ENCODE measurements at regions not wholly inside any gene's neighbourhood (a gene's known extent, or its start where the extent isn't known, plus 50 kb on each side); places are given as distances from the start of the nearest gene placed in this dataset.

DNA sequence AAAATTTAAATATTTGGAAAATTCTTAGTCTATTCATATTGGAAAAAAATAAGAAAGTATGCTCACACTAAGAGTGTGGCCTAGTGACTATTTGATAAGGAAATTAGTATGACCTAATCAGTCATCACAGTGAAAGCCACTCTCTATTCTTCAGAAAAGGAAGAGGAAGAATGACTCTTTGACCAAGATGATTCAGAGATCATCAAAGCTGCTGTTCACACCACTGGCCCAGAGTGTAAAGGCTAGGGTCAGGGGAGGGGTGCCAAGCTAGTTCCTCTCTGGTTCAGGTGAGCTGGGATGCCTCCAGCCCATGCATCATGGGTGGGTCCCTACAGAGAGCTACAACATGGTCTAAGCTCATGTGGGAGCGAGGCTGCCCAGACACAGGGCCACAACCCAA lies 396.9 kb upstream of the NDST3 start:
- peaks cover 0 to 2% of the 10 kb centered on the region in 2 donors for H3K9me3 ChIP-seq (replicated peaks in 1 of 2; ENCODE audit: control insufficient read depth in 2 of 2, insufficient read depth in 1 of 2, low read depth in 1 of 2, low read length in 2 of 2)
- no peak overlapping the region for H2BK120ac ChIP-seq (ENCODE audit: low read depth, low read length)
- no peaks in the 10 kb centered on the region for H3K36me3 ChIP-seq (replicated peaks in 1 of 2; ENCODE audit: control insufficient read depth in 2 of 2, insufficient read depth in 2 of 2, low read length in 2 of 2)
- H3K27me3 ChIP-seq (ENCODE audit: control insufficient read depth in 3 of 3, insufficient read depth in 3 of 3, low read depth in 1 of 3, low read length in 3 of 3) = peaks cover 0 to 1% (median 0%) of the 10 kb centered on the region in 3 experiments
- no peak overlapping the region for H3K9ac ChIP-seq (ENCODE audit: low read depth, low read length, poor library complexity)
- no peak overlapping the region for H2BK12ac ChIP-seq (ENCODE audit: low read length)
- no peak overlapping the region for H3K4me2 ChIP-seq (ENCODE audit: insufficient read depth, low read length, poor library complexity, severe bottlenecking)
- no peak overlapping the region for H2BK15ac ChIP-seq (ENCODE audit: low read length)
- H3K4ac ChIP-seq (ENCODE audit: low read length) = no peak overlapping the region
- no peak overlapping the region for H3K18ac ChIP-seq (ENCODE audit: low read length)
- H2AFZ ChIP-seq (ENCODE audit: low read length) = no peak overlapping the region
- no CpG with 5 or more reads among the region's 1 CpG for WGBS, 2 donors (ENCODE audit: extremely low coverage in 2 of 2, insufficient read length in 2 of 2, insufficient replicate concordance in 1 of 2)
- H3K27ac ChIP-seq (replicated peaks; ENCODE audit: low read length) = no peak overlapping the region
- no peak overlapping the region for H3K4me3 ChIP-seq (ENCODE audit: low read length in 2 of 2)
- no peaks in the 10 kb centered on the region for H3K79me1 ChIP-seq (ENCODE audit: low read depth, low read length)
- no peak overlapping the region for H4K8ac ChIP-seq (ENCODE audit: low read depth, low read length)
- H3K4me1 ChIP-seq (ENCODE audit: control insufficient read depth in 2 of 2, insufficient read depth in 1 of 2, low read depth in 1 of 2, low read length in 2 of 2) = peaks cover 0 to 3% of the 10 kb centered on the region in 2 donors
- no peak overlapping the region for H3K14ac ChIP-seq (ENCODE audit: low read length)
- H4K91ac ChIP-seq (ENCODE audit: low read depth, low read length, poor library complexity) = no peak overlapping the region
- H2BK5ac ChIP-seq (ENCODE audit: low read length) = no peak overlapping the region
- no peak for DNase-seq (ENCODE audit: low spot score)
- no peak overlapping the region for H2AK5ac ChIP-seq (ENCODE audit: low read depth, low read length)
- no peak overlapping the region for H3K23ac ChIP-seq (ENCODE audit: low read depth, low read length, poor library complexity)

DNA sequence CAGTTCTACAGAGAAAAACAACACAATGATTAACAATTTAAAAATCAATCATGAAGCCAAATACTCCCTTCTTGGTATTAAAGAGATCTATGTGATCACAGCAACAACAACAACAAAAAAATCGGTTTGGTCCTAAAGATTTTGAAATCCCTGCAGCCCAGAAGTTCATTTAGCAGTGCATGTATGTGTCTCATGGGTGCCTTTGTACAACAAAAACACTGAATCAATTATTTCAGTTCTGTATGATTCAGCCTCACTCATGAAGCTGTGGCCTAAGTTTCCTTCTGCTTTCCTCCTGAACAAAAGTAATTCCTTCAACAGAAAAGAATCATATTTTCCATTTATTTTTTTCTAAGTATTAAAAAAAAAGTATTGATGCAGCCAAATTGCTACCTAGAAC lies 393.4 kb upstream of the NDST3 start:
- no peak for DNase-seq (ENCODE audit: low spot score)
- H3K27ac ChIP-seq (replicated peaks; ENCODE audit: low read length) = no peak overlapping the region

DNA sequence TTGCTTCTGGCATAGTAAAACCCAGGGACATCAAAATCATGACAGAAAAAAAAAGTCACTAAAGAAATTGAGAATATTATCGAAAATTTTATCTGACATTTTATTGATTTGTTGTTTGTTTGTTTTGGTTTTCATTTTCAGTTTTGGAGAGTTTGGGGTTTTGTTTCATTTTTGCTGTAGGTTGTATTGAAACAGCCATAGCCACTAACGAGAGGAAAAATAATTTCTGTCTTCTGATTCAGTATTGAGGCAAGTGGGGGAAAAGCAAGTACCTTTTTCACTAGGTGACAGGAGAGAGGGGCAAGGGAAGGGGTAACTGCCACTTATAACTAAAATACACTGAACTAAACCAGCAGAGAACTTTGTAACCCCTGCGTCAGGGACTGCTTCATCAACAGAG lies 392.8 kb upstream of the NDST3 start:
- H3K4me3 ChIP-seq (ENCODE audit: low read length in 2 of 2) = no peak overlapping the region
- H3K18ac ChIP-seq (ENCODE audit: low read length) = no peak overlapping the region
- no peak overlapping the region for H2AK5ac ChIP-seq (ENCODE audit: low read depth, low read length)
- H2BK12ac ChIP-seq (ENCODE audit: low read length) = no peak overlapping the region
- H3K27ac ChIP-seq (replicated peaks; ENCODE audit: low read length) = no peak overlapping the region
- H2AFZ ChIP-seq (ENCODE audit: low read length) = no peak overlapping the region
- H3K9ac ChIP-seq (ENCODE audit: low read depth, low read length, poor library complexity) = no peak overlapping the region
- no peak overlapping the region for H4K91ac ChIP-seq (ENCODE audit: low read depth, low read length, poor library complexity)
- H2BK120ac ChIP-seq (ENCODE audit: low read depth, low read length) = no peak overlapping the region
- H2BK15ac ChIP-seq (ENCODE audit: low read length) = no peak overlapping the region
- no peak overlapping the region for H3K14ac ChIP-seq (ENCODE audit: low read length)
- WGBS, 2 donors (ENCODE audit: extremely low coverage in 2 of 2, insufficient read length in 2 of 2, insufficient replicate concordance in 1 of 2) = 100% methylated on average over 1 of the region's 3 CpGs; no CpG with 5 or more reads in 1 of the 2 donors
- H3K4me1 ChIP-seq (ENCODE audit: control insufficient read depth in 2 of 2, insufficient read depth in 1 of 2, low read depth in 1 of 2, low read length in 2 of 2) = peaks cover 0 to 3% of the 10 kb centered on the region in 2 donors
- no peaks in the 10 kb centered on the region for H3K79me1 ChIP-seq (ENCODE audit: low read depth, low read length)
- no peak overlapping the region for H3K4me2 ChIP-seq (ENCODE audit: insufficient read depth, low read length, poor library complexity, severe bottlenecking)
- H3K9me3 ChIP-seq (replicated peaks in 1 of 2; ENCODE audit: control insufficient read depth in 2 of 2, insufficient read depth in 1 of 2, low read depth in 1 of 2, low read length in 2 of 2) = peaks cover 0 to 2% of the 10 kb centered on the region in 2 donors
- no peak overlapping the region for H4K8ac ChIP-seq (ENCODE audit: low read depth, low read length)
- no peaks in the 10 kb centered on the region for H3K36me3 ChIP-seq (replicated peaks in 1 of 2; ENCODE audit: control insufficient read depth in 2 of 2, insufficient read depth in 2 of 2, low read length in 2 of 2)
- no peak for DNase-seq (ENCODE audit: low spot score)
- no peak overlapping the region for H2BK5ac ChIP-seq (ENCODE audit: low read length)
- H3K4ac ChIP-seq (ENCODE audit: low read length) = no peak overlapping the region
- H3K23ac ChIP-seq (ENCODE audit: low read depth, low read length, poor library complexity) = no peak overlapping the region
- peaks cover 0 to 1% (median 0%) of the 10 kb centered on the region in 3 experiments for H3K27me3 ChIP-seq (ENCODE audit: control insufficient read depth in 3 of 3, insufficient read depth in 3 of 3, low read depth in 1 of 3, low read length in 3 of 3)

More for the DNA sequence above, 393.4 kb upstream of the NDST3 start:
- Histone ChIP-seq H3K36me3 (replicated peaks in 1 of 2; ENCODE audit: control insufficient read depth in 2 of 2, insufficient read depth in 2 of 2, low read length in 2 of 2) (no peaks in the 10 kb centered on the region), H4K8ac (ENCODE audit: low read depth, low read length) (no peak overlapping the region), H3K79me1 (ENCODE audit: low read depth, low read length) (no peaks in the 10 kb centered on the region), H3K18ac (ENCODE audit: low read length) (no peak overlapping the region), H2AK5ac (ENCODE audit: low read depth, low read length) (no peak overlapping the region), H2BK15ac (ENCODE audit: low read length) (no peak overlapping the region), H3K14ac (ENCODE audit: low read length) (no peak overlapping the region), H2BK12ac (ENCODE audit: low read length) (no peak overlapping the region), H3K23ac (ENCODE audit: low read depth, low read length, poor library complexity) (no peak overlapping the region), H3K4me3 (ENCODE audit: low read length in 2 of 2) (no peak overlapping the region), H3K4ac (ENCODE audit: low read length) (no peak overlapping the region), H3K27me3 (ENCODE audit: control insufficient read depth in 3 of 3, insufficient read depth in 3 of 3, low read depth in 1 of 3, low read length in 3 of 3) (peaks cover 0 to 1% (median 0%) of the 10 kb centered on the region in 3 experiments), H2BK5ac (ENCODE audit: low read length) (no peak overlapping the region), H3K4me1 (ENCODE audit: control insufficient read depth in 2 of 2, insufficient read depth in 1 of 2, low read depth in 1 of 2, low read length in 2 of 2) (peaks cover 0 to 3% of the 10 kb centered on the region in 2 donors), H3K4me2 (ENCODE audit: insufficient read depth, low read length, poor library complexity, severe bottlenecking) (no peak overlapping the region), H2AFZ (ENCODE audit: low read length) (no peak overlapping the region), H3K9me3 (replicated peaks in 1 of 2; ENCODE audit: control insufficient read depth in 2 of 2, insufficient read depth in 1 of 2, low read depth in 1 of 2, low read length in 2 of 2) (peaks cover 0 to 2% of the 10 kb centered on the region in 2 donors), H2BK120ac (ENCODE audit: low read depth, low read length) (no peak overlapping the region), H4K91ac (ENCODE audit: low read depth, low read length, poor library complexity) (no peak overlapping the region), H3K9ac (ENCODE audit: low read depth, low read length, poor library complexity) (no peak overlapping the region)
- WGBS, 2 donors (ENCODE audit: extremely low coverage in 2 of 2, insufficient read length in 2 of 2, insufficient replicate concordance in 1 of 2) = no CpG with 5 or more reads among the region's 1 CpG

DNA sequence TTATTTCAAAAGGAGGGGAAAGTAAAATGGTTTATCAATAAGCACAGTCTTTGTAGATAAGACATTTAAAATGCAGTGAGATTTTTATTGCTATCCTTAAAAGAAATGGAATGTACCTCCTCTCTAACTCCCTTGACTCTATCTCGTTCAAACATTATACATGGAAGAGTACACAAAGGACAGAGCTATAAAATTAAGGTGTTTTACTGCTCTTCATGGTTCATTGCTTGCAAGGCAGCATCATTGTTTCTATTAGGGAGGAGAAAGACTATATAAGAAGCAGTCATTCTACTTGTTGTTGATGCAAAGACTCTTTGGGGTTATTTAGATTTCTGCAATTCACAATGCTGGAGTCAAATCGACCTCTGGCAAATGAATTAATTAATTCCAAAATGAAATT lies 380.2 kb upstream of the NDST3 start:
- WGBS, 2 donors (ENCODE audit: extremely low coverage in 2 of 2, insufficient read length in 2 of 2, insufficient replicate concordance in 1 of 2) = no CpG with 5 or more reads among the region's 2 CpGs
- no peak overlapping the region for H2AFZ ChIP-seq (ENCODE audit: low read length)
- no peak overlapping the region for H3K23ac ChIP-seq (ENCODE audit: low read depth, low read length, poor library complexity)
- no peak overlapping the region for H3K14ac ChIP-seq (ENCODE audit: low read length)
- H2BK120ac ChIP-seq (ENCODE audit: low read depth, low read length) = no peak overlapping the region
- no peaks in the 10 kb centered on the region for H3K4me1 ChIP-seq (ENCODE audit: control insufficient read depth in 2 of 2, insufficient read depth in 1 of 2, low read depth in 1 of 2, low read length in 2 of 2)
- H3K18ac ChIP-seq (ENCODE audit: low read length) = no peak overlapping the region
- no peak for DNase-seq (ENCODE audit: low spot score)
- H3K4ac ChIP-seq (ENCODE audit: low read length) = no peak overlapping the region
- no peak overlapping the region for H3K4me2 ChIP-seq (ENCODE audit: insufficient read depth, low read length, poor library complexity, severe bottlenecking)
- no peak overlapping the region for H2AK5ac ChIP-seq (ENCODE audit: low read depth, low read length)
- H4K91ac ChIP-seq (ENCODE audit: low read depth, low read length, poor library complexity) = no peak overlapping the region
- H3K79me1 ChIP-seq (ENCODE audit: low read depth, low read length) = no peaks in the 10 kb centered on the region
- no peak overlapping the region for H2BK12ac ChIP-seq (ENCODE audit: low read length)
- no peaks in the 10 kb centered on the region for H3K36me3 ChIP-seq (replicated peaks in 1 of 2; ENCODE audit: control insufficient read depth in 2 of 2, insufficient read depth in 2 of 2, low read length in 2 of 2)
- no peak overlapping the region for H4K8ac ChIP-seq (ENCODE audit: low read depth, low read length)
- H2BK15ac ChIP-seq (ENCODE audit: low read length) = no peak overlapping the region
- no peak overlapping the region for H3K4me3 ChIP-seq (ENCODE audit: low read length in 2 of 2)
- H3K27me3 ChIP-seq (ENCODE audit: control insufficient read depth in 3 of 3, insufficient read depth in 3 of 3, low read depth in 1 of 3, low read length in 3 of 3) = no peaks in the 10 kb centered on the region
- H3K27ac ChIP-seq (replicated peaks; ENCODE audit: low read length) = no peak overlapping the region
- no peaks in the 10 kb centered on the region for H3K9me3 ChIP-seq (replicated peaks in 1 of 2; ENCODE audit: control insufficient read depth in 2 of 2, insufficient read depth in 1 of 2, low read depth in 1 of 2, low read length in 2 of 2)
- H2BK5ac ChIP-seq (ENCODE audit: low read length) = no peak overlapping the region
- no peak overlapping the region for H3K9ac ChIP-seq (ENCODE audit: low read depth, low read length, poor library complexity)

Measured in neuronal stem cell (in vitro differentiated cells).